A673 (cell line): ENCODE measurements at regions not wholly inside any gene's neighbourhood (a gene's known extent, or its start where the extent isn't known, plus 50 kb on each side); places are given as distances from the start of the nearest gene placed in this dataset.

Source experiments
- EZH2 ChIP-seq: fragments of 200-600 bp; sonication (generic); IDR thresholded peaks from 2 replicates; pipeline ENCODE4 v1.6.1; 2017; ENCODE audit warnings: borderline replicate concordance, low read depth, mild to moderate bottlenecking, mixed read lengths, antibody characterized with exemption, low read length; ENCODE audit not compliant: poor library complexity, severe bottlenecking
- TF ChIP-seq, protein P1 (sequence below): fragments of 300-800, 200-600 bp; sonication (generic); conservative IDR thresholded peaks from 2 replicates; pipeline ENCODE4 v1.5.1; 2017; ENCODE audit warnings: low read depth, mild to moderate bottlenecking, antibody characterized with exemption, low read length, moderate library complexity, mixed read lengths

DNA sequence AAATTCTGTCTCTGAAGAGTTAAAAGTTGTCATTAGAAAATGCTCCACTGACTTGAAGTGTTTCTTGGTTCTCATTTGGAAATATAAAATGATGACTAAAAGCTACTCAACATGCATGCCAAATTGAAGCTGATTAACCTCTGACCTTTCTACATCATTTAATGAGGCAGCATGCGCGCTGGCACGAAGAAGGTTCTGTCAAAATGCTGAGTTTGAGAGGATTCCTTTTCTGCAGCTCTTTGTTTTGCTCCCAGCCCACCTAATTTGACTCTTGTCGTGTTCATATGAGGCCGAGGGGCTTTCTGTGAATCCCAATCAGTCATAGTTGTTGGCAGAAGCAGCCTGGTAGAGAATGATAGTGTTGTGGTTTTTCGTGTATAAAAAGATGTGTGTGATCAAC lies 153.4 kb downstream of the BRMS1L start:
- TF ChIP-seq EZH2 = no peak
- TF ChIP-seq, protein P1, sequence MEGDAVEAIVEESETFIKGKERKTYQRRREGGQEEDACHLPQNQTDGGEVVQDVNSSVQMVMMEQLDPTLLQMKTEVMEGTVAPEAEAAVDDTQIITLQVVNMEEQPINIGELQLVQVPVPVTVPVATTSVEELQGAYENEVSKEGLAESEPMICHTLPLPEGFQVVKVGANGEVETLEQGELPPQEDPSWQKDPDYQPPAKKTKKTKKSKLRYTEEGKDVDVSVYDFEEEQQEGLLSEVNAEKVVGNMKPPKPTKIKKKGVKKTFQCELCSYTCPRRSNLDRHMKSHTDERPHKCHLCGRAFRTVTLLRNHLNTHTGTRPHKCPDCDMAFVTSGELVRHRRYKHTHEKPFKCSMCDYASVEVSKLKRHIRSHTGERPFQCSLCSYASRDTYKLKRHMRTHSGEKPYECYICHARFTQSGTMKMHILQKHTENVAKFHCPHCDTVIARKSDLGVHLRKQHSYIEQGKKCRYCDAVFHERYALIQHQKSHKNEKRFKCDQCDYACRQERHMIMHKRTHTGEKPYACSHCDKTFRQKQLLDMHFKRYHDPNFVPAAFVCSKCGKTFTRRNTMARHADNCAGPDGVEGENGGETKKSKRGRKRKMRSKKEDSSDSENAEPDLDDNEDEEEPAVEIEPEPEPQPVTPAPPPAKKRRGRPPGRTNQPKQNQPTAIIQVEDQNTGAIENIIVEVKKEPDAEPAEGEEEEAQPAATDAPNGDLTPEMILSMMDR = no peak
